ENCODE measurements at regions not wholly inside any gene's neighbourhood (a gene's known extent, or its start where the extent isn't known, plus 50 kb on each side); places are given as distances from the start of the nearest gene placed in this dataset.

GRCh38 chr7:109582211-109582610 is 1012.5 kb downstream of the DNAJB9 start:
- TF ChIP-seq POLR2A (IDR thresholded peaks at IDR 0.05): no peak
- TF ChIP-seq CTCF (IDR thresholded peaks at IDR 0.05): no peak
- no peak for TF ChIP-seq POLR2AphosphoS5 (IDR thresholded peaks at IDR 0.05)
